ENCODE measurements at regions not wholly inside any gene's neighbourhood (a gene's known extent, or its start where the extent isn't known, plus 50 kb on each side); places are given as distances from the start of the nearest gene placed in this dataset.

GRCh38 chr5:118519466-118519865, 468.9 kb downstream of the DTWD2 start:
- Histone ChIP-seq H3K9me3 (ENCODE audit: control insufficient read depth, low read depth, low read length) (no peaks in the 10 kb centered on the region), H3K56ac (ENCODE audit: insufficient read length, low read depth, low read length) (no peak overlapping the region), H3K9ac (ENCODE audit: extremely low read depth, insufficient read length, low read length) (no peak overlapping the region), H2BK15ac (ENCODE audit: low read depth, low read length) (no peak overlapping the region), H4K91ac (ENCODE audit: insufficient read length, low read depth, low read length) (no peak overlapping the region), H3T11ph (ENCODE audit: low read length) (no peak overlapping the region), H4K8ac (replicated peaks; ENCODE audit: insufficient read length, low read depth, low read length) (no peak overlapping the region), H3K18ac (ENCODE audit: insufficient read length, low read depth, low read length) (no peak overlapping the region), H2BK20ac (ENCODE audit: low read depth, low read length, poor library complexity, severe bottlenecking) (no peak overlapping the region), H3K79me2 (ENCODE audit: insufficient read depth, low read length) (no peaks in the 10 kb centered on the region), H2BK12ac (ENCODE audit: insufficient read length, low read depth, low read length) (no peak overlapping the region), H3K23ac (ENCODE audit: insufficient read length, low read depth, low read length) (no peak overlapping the region), H3K27me3 (ENCODE audit: insufficient read depth, low read length) (no peaks in the 10 kb centered on the region), H3K14ac (ENCODE audit: insufficient read depth, low read length) (no peak overlapping the region), H3K23me2 (ENCODE audit: insufficient read length, low read depth, low read length, poor library complexity, severe bottlenecking) (no peaks in the 10 kb centered on the region), H3K4me2 (ENCODE audit: insufficient read depth, insufficient read length, low read length) (no peak overlapping the region), H2BK5ac (ENCODE audit: insufficient read length, low read length) (no peak overlapping the region), H2AK5ac (ENCODE audit: insufficient read length, low read length) (no peak overlapping the region), H3K27ac (ENCODE audit: insufficient read length, low read depth, low read length) (no peak overlapping the region), H4K20me1 (ENCODE audit: control insufficient read depth, insufficient read depth, insufficient read length) (no peaks in the 10 kb centered on the region), H4K5ac (ENCODE audit: insufficient read length, low read depth, low read length) (no peak overlapping the region), H2BK120ac (ENCODE audit: low read depth, low read length, poor library complexity, severe bottlenecking) (no peak overlapping the region), H3K4ac (ENCODE audit: low read depth, low read length) (no peak overlapping the region), H3K79me1 (ENCODE audit: insufficient read depth, low read depth, low read length, poor library complexity, severe bottlenecking) (no peaks in the 10 kb centered on the region), H3K4me1 (ENCODE audit: insufficient read depth, low read length) (no peaks in the 10 kb centered on the region), H2AFZ (ENCODE audit: low read length) (no peak overlapping the region)
- Mint-ChIP-seq H3K27ac (no peak overlapping the region), H3K4me3 (no peak overlapping the region), H3K27me3 (ENCODE audit: low read depth) (no peaks in the 10 kb centered on the region), H3K36me3 (ENCODE audit: insufficient read depth in 1 of 3, low read depth in 3 of 3) (no peaks in the 10 kb centered on the region), H3K4me1 (no peaks in the 10 kb centered on the region), H3K9me3 (no peaks in the 10 kb centered on the region)
- no peak for DNase-seq
- WGBS (ENCODE audit: extremely low coverage, insufficient read length, low lambda C conversion rate) = no CpG with 5 or more reads among the region's 1 CpG
- no peak for TF ChIP-seq CTCF (conservative IDR thresholded peaks at IDR 0.05)
